ENCODE measurements at regions not wholly inside any gene's neighbourhood (a gene's known extent, or its start where the extent isn't known, plus 50 kb on each side); places are given as distances from the start of the nearest gene placed in this dataset.

DNA sequence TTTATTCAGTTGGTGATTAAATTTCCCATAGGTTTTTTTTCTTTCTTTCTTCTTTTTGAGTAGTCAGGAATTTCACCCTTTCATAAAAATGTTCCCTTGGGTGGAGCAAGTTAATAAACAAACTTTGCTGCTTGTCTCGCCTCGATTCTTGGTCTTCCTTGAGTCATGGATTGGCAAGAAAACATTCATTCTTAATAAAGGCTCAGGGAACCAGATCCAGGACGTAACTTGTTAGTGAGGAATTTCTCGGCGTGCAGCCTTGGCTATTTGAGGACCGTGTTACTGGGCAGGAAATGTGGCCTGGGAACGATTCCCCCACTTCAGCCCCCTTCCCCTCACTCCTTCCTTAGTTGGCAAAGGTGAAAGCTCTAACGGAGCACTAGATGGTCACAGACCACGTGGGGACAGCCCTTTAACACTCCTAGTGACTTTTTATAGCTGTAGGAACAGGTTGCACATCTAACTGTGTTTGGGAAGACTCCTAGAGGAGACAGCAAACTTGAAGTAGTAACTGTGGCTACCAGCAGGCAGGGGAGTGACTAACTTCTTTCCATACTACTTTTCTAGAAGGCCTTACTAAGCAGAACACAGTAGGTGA lies 106.8 kb downstream of the UCHL1 start:
- Histone ChIP-seq H3K4me3 (peak overlapping the region; percentile 96), H3K27ac (peak overlapping the region; percentile 69 to 93)
- peak; percentile 83 for DNase-seq (ENCODE audit: low spot score)
- TF ChIP-seq CTCF (IDR thresholded peaks at IDR 0.05): no peak

- DNase-seq (ENCODE audit: low spot score): no peak
- Histone ChIP-seq H3K27ac (peak overlapping the region; percentile 16 to 62), H3K4me3 (no peak overlapping the region)
- TF ChIP-seq CTCF (IDR thresholded peaks at IDR 0.05): no peak
These were observed 108.1 kb downstream of the UCHL1 start for GRCh38 chr4:41364876-41365275.

DNA sequence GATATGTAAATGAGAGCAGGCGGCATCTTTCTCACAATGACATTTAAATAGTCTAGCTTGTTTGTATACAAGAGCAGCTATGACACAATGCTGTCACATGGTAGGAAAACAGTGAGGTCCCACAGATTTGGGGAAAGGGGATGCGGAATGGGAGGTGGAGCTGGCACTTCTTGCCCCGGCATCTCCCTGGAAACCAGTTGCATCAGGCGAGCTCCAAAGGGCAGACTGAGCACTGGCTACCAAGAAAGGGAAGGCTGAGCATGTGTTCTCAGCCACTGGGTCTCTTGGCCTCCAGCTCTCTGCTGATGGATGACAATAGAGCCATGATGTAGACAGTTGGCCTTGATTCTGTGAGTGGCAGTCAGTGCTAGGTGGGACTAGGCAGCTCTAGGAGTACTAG lies 109.0 kb downstream of the UCHL1 start:
- DNase-seq (ENCODE audit: low spot score): no peak
- Histone ChIP-seq H3K27ac (peak overlapping the region in 1 of 2 donors; percentile 62), H3K4me3 (no peak overlapping the region)

DNA sequence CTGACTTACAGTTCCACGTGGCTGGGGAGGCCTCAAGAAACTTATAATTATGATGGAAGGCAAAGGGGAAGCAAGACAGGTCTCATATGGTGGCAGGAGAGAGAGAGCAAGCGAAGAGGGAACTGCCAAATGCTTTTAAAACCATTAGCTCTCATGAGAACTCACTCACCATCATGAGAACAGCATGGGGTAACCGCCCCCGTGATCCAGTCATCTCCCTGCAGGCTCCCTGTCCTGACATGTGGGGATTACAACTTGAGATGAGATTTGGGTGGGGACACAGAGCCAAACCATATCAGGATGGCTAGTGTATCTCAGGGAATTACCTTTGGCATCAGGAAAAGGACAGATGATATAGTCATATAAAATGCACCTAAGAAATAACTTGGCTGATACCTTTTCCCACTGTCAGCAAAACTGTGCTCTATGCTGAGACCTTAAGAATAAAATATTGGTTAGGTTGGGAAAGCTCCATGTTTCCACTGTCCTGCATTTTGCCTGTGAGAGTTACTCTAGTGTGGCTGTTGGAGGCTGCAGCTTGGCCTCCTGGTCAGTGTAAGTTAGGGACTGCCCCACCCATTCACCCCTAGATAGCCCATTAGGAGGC lies 110.3 kb downstream of the UCHL1 start:
- no peak for DNase-seq (ENCODE audit: low spot score)

More for the DNA sequence above, 109.0 kb downstream of the UCHL1 start:
- TF ChIP-seq CTCF (IDR thresholded peaks at IDR 0.05): no peak

GRCh38 chr4:41369680-41370079 lies 113.0 kb downstream of the UCHL1 start:
- Histone ChIP-seq H3K27ac (peak overlapping the region; percentile 59 to 77), H3K4me3 (no peak overlapping the region)
- TF ChIP-seq CTCF (IDR thresholded peaks at IDR 0.05): no peak
- peak; percentile 83 for DNase-seq (ENCODE audit: low spot score)

More for the DNA sequence above, 110.3 kb downstream of the UCHL1 start:
- no peak for TF ChIP-seq CTCF (IDR thresholded peaks at IDR 0.05)
- Histone ChIP-seq H3K4me3 (no peak overlapping the region), H3K27ac (no peak overlapping the region)

GRCh38 chr4:41373221-41373620 lies 116.5 kb downstream of the UCHL1 start:
- Histone ChIP-seq H3K4me3 (no peak overlapping the region), H3K27ac (no peak overlapping the region)
- no peak for DNase-seq (ENCODE audit: low spot score)
- no peak for TF ChIP-seq CTCF (IDR thresholded peaks at IDR 0.05)

DNA sequence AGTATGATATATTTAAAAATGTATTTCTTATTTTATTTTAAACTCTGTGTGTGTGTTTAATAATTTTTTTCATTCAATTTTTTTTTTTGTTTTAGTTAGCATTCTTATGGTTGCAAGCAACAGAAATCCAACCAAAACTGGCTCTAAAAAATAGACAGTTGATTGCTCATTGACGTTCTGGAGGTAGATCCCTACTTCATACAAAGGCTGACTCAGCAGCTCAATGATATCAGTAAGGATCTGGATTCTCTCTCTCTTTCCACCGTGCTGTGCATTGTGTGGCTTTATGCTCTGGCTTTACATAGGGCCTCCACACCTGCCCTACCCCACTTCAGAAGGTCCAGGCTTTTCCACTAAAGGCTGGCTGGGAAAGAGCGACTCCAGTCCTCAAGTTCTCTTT lies 117.8 kb downstream of the UCHL1 start:
- DNase-seq (ENCODE audit: low spot score): no peak
- no peak for TF ChIP-seq CTCF (IDR thresholded peaks at IDR 0.05)
- Histone ChIP-seq H3K4me3 (no peak overlapping the region), H3K27ac (no peak overlapping the region)

All from coronary artery (tissue), 2 donors.